Left cardiac atrium (tissue), 4 donors: ENCODE measurements at regions not wholly inside any gene's neighbourhood (a gene's known extent, or its start where the extent isn't known, plus 50 kb on each side); places are given as distances from the start of the nearest gene placed in this dataset.

ENCODE experiments used
- ATAC-seq, 2 donors: fragments of 200-7000 bp; cut with Tn5 transposase; one replicate each; pipeline ENCODE4 v1.9.1; 2020; ENCODE audit warnings: mild to moderate bottlenecking in 2 of 2, moderate library complexity in 2 of 2
- DNase-seq: peaks from one replicate; pipeline ENCODE4 v3.0.0-alpha.2; 2020
- intact Hi-C, 2 donors: fragments of 100-400 bp; cut with DNase I; formaldehyde crosslinking; loops; one replicate each; pipeline versions ENCODE4 v1.14.1 to v1.15.1; 2022 to 2023
- donor health status: DM: no; HTN: yes; CAD: no.
- donor health status: DM: no; HTN: yes; CAD: no; lungs with severe emphysema.
- donor health status: DM: yes; HTN: yes; CAD: no.
- donor health status: Dilated cardiomyopathy.

- intact Hi-C loops: no loop called here
- no peak for ATAC-seq
- no peak for DNase-seq
These were observed 458.4 kb downstream of the HS3ST3B1 start for GRCh38 chr17:14759325-14759724.

- ATAC-seq: no peak
- intact Hi-C loops: no loop called here
These were observed 455.6 kb downstream of the HS3ST3B1 start for GRCh38 chr17:14756479-14756878.

GRCh38 chr17:14755002-14755401 is 454.1 kb downstream of the HS3ST3B1 start:
- no peak for DNase-seq
- intact Hi-C loops: no loop called here

More at GRCh38 chr17:14756479-14756878, 455.6 kb downstream of the HS3ST3B1 start:
- no peak for DNase-seq

GRCh38 chr17:14753383-14753782 is 452.5 kb downstream of the HS3ST3B1 start:
- intact Hi-C loops: no loop called here
- DNase-seq (no peak), ATAC-seq (no peak)

More at GRCh38 chr17:14755002-14755401, 454.1 kb downstream of the HS3ST3B1 start:
- no peak for ATAC-seq

GRCh38 chr17:14752011-14752410 is 451.1 kb downstream of the HS3ST3B1 start:
- DNase-seq (no peak), ATAC-seq (no peak)
- intact Hi-C loops: no loop called here

GRCh38 chr17:14750866-14751265 is 450.0 kb downstream of the HS3ST3B1 start:
- intact Hi-C loops: no loop called here
- DNase-seq: no peak
- no peak for ATAC-seq

GRCh38 chr17:14749269-14749668 is 448.4 kb downstream of the HS3ST3B1 start:
- ATAC-seq (no peak), DNase-seq (no peak)
- intact Hi-C loops: no loop called here

GRCh38 chr17:14748036-14748710 is 447.3 kb downstream of the HS3ST3B1 start:
- ATAC-seq: peak in 1 of 2 donors; percentile 35

GRCh38 chr17:14747603-14747950 is 446.7 kb downstream of the HS3ST3B1 start:
- intact Hi-C loops: no loop called here
- ATAC-seq (no peak), DNase-seq (no peak)

More at GRCh38 chr17:14748036-14748710, 447.3 kb downstream of the HS3ST3B1 start:
- intact Hi-C loops: no loop called here
- no peak for DNase-seq

GRCh38 chr17:14746822-14747602 is 446.1 kb downstream of the HS3ST3B1 start:
- intact Hi-C loops: no loop called here
- DNase-seq: no peak
- ATAC-seq: no peak

GRCh38 chr17:14745541-14745940 is 444.7 kb downstream of the HS3ST3B1 start:
- DNase-seq (no peak), ATAC-seq (no peak)
- intact Hi-C loops: no loop called here

GRCh38 chr17:14744761-14745473 is 444.0 kb downstream of the HS3ST3B1 start:
- intact Hi-C loops: no loop called here
- ATAC-seq: no peak
- DNase-seq: no peak

GRCh38 chr17:14741491-14741890 is 440.6 kb downstream of the HS3ST3B1 start:
- no peak for ATAC-seq
- DNase-seq: no peak
- intact Hi-C loops: no loop called here

GRCh38 chr17:14739656-14740431 is 439.0 kb downstream of the HS3ST3B1 start:
- intact Hi-C loops: no loop called here
- ATAC-seq (no peak), DNase-seq (no peak)

GRCh38 chr17:14738652-14738988 is 437.7 kb downstream of the HS3ST3B1 start:
- no peak for ATAC-seq

GRCh38 chr17:14737984-14738651 is 437.2 kb downstream of the HS3ST3B1 start:
- intact Hi-C loops: no loop called here

More at GRCh38 chr17:14738652-14738988, 437.7 kb downstream of the HS3ST3B1 start:
- intact Hi-C loops: no loop called here
- DNase-seq: no peak

GRCh38 chr17:14736631-14737030 is 435.8 kb downstream of the HS3ST3B1 start:
- no peak for ATAC-seq
- DNase-seq: no peak
- intact Hi-C loops: no loop called here

More at GRCh38 chr17:14737984-14738651, 437.2 kb downstream of the HS3ST3B1 start:
- peak; percentile 64 for DNase-seq
- ATAC-seq: peak; percentile 41 to 90

- ATAC-seq (no peak), DNase-seq (no peak)
- intact Hi-C loops: no loop called here
These were observed 432.5 kb downstream of the HS3ST3B1 start for GRCh38 chr17:14733376-14733775.

- intact Hi-C loops: no loop called here
- DNase-seq (no peak), ATAC-seq (no peak)
These were observed 431.3 kb downstream of the HS3ST3B1 start for GRCh38 chr17:14732211-14732610.
